ENCODE measurements at regions not wholly inside any gene's neighbourhood (a gene's known extent, or its start where the extent isn't known, plus 50 kb on each side); places are given as distances from the start of the nearest gene placed in this dataset.

- TF ChIP-seq CTBP1 (IDR thresholded peaks at IDR 0.05; ENCODE audit: borderline replicate concordance) (no peak), SP1 (IDR thresholded peaks at IDR 0.05) (no peak), TARDBP (IDR thresholded peaks at IDR 0.05) (no peak)
These were observed 98.3 kb upstream of the MAOA start for GRCh38 chrX:43557792-43558191.

All from HEK293T (cell line).